Fibroblast of lung (primary cell): ENCODE measurements at regions not wholly inside any gene's neighbourhood (a gene's known extent, or its start where the extent isn't known, plus 50 kb on each side); places are given as distances from the start of the nearest gene placed in this dataset.

ENCODE experiments used
- CTCF ChIP-seq, 2 donors: IDR thresholded peaks in 1 of 2; conservative IDR thresholded peaks in 1 of 2; 1 replicate in 1 of 2; 2 replicates in 1 of 2; pipeline ENCODE4 v1.5.1; 2011 to 2012; ENCODE audit warnings: low read length in 2 of 2, control low read depth in 1 of 2, inconsistent platforms in 1 of 2, low read depth in 1 of 2, mild to moderate bottlenecking in 1 of 2
- EZH2 ChIP-seq: IDR thresholded peaks from 2 replicates; pipeline ENCODE4 v1.5.1; 2012; ENCODE audit warnings: low read length, control low read depth, mild to moderate bottlenecking; ENCODE audit errors: missing control alignments

DNA sequence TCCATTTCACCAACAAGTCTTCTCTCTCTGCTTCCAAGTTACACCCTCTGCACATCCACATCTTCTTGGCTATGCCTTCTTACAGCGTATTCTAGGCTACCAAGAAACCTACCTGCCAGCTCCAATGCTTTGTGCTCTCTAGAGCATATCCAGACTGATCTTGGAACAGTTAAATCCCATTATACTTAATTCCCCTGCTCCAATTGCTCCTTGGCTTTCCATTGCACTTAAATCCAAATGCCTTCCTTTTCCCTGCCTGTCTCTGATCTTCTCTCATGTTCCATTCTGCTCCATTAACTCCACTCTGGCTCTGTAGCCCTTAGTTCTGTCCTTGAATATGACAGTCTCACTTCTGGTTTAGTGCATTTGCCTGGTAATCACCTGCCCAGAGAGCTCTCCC is 322.4 kb downstream of the LRRC70 start:
- TF ChIP-seq CTCF (conservative IDR thresholded peaks at IDR 0.05 in 1 of 2, IDR thresholded peaks at IDR 0.05 in 1 of 2; ENCODE audit: low read depth in 1 of 2, low read length in 2 of 2): no peak
- no peak for TF ChIP-seq EZH2
